ENCODE measurements at regions not wholly inside any gene's neighbourhood (a gene's known extent, or its start where the extent isn't known, plus 50 kb on each side); places are given as distances from the start of the nearest gene placed in this dataset.

DNA sequence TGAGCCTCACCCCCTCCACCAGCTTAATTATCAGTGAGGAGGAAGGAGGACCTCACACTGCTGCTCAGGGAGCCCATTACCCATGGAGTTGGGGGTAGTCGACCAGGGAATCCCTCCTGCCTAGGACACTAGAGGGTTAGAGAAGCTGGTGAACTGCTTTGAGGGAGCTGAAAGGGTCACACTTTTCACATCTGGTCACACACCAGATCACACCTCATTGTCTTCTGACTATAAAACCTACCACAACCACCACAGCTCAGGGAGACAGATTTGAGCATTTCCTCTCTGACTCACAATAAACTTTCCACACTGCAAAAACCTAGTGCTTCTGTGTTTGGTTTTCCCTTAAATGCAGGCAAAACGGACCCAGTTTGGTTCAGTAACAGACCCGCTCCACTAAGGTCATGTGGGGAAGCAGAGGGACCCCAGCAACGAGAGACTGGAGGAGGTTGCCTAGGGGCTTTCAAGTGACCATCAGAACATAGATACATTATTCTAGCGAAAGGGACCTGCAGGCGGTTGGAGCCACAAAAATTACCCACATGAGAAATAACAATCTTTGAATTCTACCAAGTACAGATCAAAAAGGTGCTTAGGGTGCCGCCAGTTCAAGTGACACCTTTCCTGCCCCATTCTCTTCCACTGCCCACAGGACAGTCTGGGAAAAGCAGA is 151.4 kb upstream of the AVPR1A start:
- no peaks in the 10 kb centered on the region for H3K36me3 ChIP-seq
- DNase-seq, result no peak
- no peak overlapping the region for H3K4me3 ChIP-seq
- H3K9me3 ChIP-seq, result no peaks in the 10 kb centered on the region
- WGBS, 3 donors, result 41 to 56% (median 45%) methylated on average over 7 of the region's 7 CpGs
- H3K4me1 ChIP-seq (ENCODE audit: insufficient read depth), result peaks cover 2% of the 10 kb centered on the region
- intact Hi-C loops (cut with DNase I), result no loop called here
- TF ChIP-seq POLR2A (IDR thresholded peaks at IDR 0.05) (no peak), EP300 (IDR thresholded peaks at IDR 0.05) (no peak)
- TF ChIP-seq, protein P1, sequence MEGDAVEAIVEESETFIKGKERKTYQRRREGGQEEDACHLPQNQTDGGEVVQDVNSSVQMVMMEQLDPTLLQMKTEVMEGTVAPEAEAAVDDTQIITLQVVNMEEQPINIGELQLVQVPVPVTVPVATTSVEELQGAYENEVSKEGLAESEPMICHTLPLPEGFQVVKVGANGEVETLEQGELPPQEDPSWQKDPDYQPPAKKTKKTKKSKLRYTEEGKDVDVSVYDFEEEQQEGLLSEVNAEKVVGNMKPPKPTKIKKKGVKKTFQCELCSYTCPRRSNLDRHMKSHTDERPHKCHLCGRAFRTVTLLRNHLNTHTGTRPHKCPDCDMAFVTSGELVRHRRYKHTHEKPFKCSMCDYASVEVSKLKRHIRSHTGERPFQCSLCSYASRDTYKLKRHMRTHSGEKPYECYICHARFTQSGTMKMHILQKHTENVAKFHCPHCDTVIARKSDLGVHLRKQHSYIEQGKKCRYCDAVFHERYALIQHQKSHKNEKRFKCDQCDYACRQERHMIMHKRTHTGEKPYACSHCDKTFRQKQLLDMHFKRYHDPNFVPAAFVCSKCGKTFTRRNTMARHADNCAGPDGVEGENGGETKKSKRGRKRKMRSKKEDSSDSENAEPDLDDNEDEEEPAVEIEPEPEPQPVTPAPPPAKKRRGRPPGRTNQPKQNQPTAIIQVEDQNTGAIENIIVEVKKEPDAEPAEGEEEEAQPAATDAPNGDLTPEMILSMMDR (IDR thresholded peaks at IDR 0.05), result no peak
- no peak overlapping the region for H3K27ac ChIP-seq
- H3K27me3 ChIP-seq, result no peaks in the 10 kb centered on the region

DNA sequence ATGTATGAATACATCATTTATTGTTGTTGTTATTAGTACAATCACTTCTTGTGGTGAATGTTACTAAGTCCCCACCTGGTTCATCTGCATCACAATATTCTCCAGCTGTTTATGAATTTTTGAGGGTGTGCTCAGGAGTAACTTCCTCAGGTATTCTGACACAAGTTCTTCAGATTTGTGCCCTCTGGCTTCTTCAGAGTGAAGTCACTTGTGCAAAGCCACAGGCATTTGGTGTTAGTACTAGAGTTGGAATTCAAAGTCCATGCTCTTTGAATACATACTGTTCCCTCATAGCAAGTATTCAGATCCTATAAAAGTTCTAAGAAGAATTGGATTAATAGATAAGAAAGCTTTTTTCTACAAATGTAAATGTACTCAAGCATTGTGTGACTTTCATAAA is 150.3 kb upstream of the AVPR1A start:
- no peak for DNase-seq
- Histone ChIP-seq H3K36me3 (no peaks in the 10 kb centered on the region), H3K27ac (no peak overlapping the region), H3K4me3 (no peak overlapping the region), H3K27me3 (no peaks in the 10 kb centered on the region), H3K4me1 (ENCODE audit: insufficient read depth) (peaks cover 2% of the 10 kb centered on the region), H3K9me3 (no peaks in the 10 kb centered on the region)
- TF ChIP-seq EP300 (IDR thresholded peaks at IDR 0.05), result no peak
- TF ChIP-seq POLR2A (IDR thresholded peaks at IDR 0.05), result no peak
- TF ChIP-seq, protein P1 (IDR thresholded peaks at IDR 0.05), result no peak
- intact Hi-C loops (cut with DNase I), result no loop called here

DNA sequence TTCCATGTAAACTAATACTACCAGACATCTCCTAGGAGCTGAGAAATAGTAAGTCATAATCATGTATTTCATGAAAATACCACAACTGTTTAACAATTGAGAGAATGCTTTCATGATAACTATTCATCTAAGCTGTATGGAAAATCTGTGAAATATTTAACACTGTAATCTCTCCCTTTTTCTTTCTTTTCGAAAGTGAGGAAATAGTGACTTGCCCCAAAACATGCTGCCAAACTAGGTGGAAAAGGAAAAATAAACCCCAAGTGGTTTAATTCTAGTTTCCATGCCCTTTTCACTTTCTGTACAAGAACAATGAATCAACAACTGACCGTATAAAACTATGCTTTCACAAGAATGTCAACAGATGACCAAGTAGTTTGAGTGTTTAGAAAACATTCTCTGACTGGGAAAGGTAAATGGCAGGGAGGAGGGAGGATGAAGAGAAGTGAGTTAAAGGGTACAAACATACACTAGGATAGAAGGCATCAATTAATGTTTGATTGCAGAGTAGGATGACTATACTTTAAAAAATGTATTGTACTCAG is 147.5 kb upstream of the AVPR1A start:
- no peaks in the 10 kb centered on the region for H3K36me3 ChIP-seq
- H3K27me3 ChIP-seq, result no peaks in the 10 kb centered on the region
- H3K4me3 ChIP-seq, result no peak overlapping the region
- TF ChIP-seq EP300 (IDR thresholded peaks at IDR 0.05) (no peak), POLR2A (IDR thresholded peaks at IDR 0.05) (no peak)
- TF ChIP-seq, protein P1 (IDR thresholded peaks at IDR 0.05), result no peak
- WGBS, 3 donors, result 12 to 41% (median 16%) methylated on average over 2 of the region's 2 CpGs
- H3K27ac ChIP-seq, result no peak overlapping the region
- H3K9me3 ChIP-seq, result no peaks in the 10 kb centered on the region
- intact Hi-C loops (cut with DNase I), result no loop called here
- H3K4me1 ChIP-seq (ENCODE audit: insufficient read depth), result peaks cover 2% of the 10 kb centered on the region
- no peak for DNase-seq

DNA sequence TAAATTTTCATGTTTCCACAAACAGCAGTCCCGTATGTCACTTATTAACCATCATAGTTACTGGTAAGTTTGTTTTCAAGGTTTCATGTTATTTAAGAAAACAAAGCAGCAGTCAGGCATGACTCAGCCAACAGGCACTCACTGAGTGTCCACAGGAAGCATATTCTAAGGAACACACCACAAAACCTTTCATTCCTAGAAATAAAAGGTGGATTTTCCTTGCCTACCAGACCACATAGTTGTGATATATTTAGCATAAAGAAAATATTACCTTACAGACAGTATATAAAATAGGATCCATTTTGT is 143.3 kb upstream of the AVPR1A start:
- Histone ChIP-seq H3K9me3 (no peaks in the 10 kb centered on the region), H3K36me3 (no peaks in the 10 kb centered on the region), H3K27ac (no peak overlapping the region), H3K4me3 (no peak overlapping the region), H3K4me1 (ENCODE audit: insufficient read depth) (no peaks in the 10 kb centered on the region), H3K27me3 (no peaks in the 10 kb centered on the region)
- TF ChIP-seq, protein P1 (IDR thresholded peaks at IDR 0.05), result no peak
- TF ChIP-seq EP300 (IDR thresholded peaks at IDR 0.05), result no peak
- no peak for TF ChIP-seq POLR2A (IDR thresholded peaks at IDR 0.05)
- 9 to 18% (median 13%) methylated on average over 1 of the region's 1 CpG for WGBS, 3 donors
- no peak for DNase-seq
- intact Hi-C loops (cut with DNase I), result no loop called here
